Keratinocyte (primary cell): ENCODE measurements at regions not wholly inside any gene's neighbourhood (a gene's known extent, or its start where the extent isn't known, plus 50 kb on each side); places are given as distances from the start of the nearest gene placed in this dataset.

Source experiments
- EZH2 ChIP-seq: IDR thresholded peaks from one replicate; pipeline ENCODE4 v1.6.1; 2012; ENCODE audit warnings: inconsistent platforms, mild to moderate bottlenecking, low read length, moderate library complexity
- TF ChIP-seq, protein P1 (sequence below), 3 experiments: IDR thresholded peaks in 1 of 3; conservative IDR thresholded peaks in 1 of 3; optimal IDR thresholded peaks in 1 of 3; 2 replicates in 2 of 3; 3 replicates in 1 of 3; pipeline versions ENCODE3 to v1.5.1; 2011; ENCODE audit warnings: low read length in 3 of 3, mild to moderate bottlenecking in 3 of 3, moderate library complexity in 2 of 3, control low read depth in 1 of 3, inconsistent platforms in 1 of 3; ENCODE audit not compliant: insufficient read depth in 2 of 3; ENCODE audit errors: extremely low read depth in 1 of 3

DNA sequence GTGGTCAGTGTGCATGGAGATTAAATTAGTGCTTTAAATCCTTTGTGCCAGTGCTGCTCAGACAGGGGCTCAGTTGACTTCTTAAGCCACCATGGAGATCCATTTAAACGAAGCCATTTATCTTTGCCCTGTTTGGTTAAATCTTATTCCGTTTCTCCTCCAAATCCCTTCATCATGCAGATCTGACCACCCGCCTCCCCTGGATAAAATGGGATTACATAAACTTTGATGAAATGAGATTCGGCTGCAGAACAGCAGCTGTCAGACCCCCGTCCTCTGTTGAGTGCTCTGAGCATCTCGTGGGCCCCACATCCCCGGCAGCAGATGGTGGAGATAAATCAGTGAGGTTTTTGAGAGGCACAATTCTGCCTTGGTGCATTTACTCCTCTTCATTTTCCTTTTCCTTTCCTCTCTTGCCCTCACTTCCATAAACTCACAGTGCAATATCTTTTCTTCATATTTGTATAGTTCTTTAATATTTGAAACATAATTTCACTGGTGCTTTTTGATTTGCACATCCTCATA lies 84.4 kb upstream of the TWIST2 start:
- TF ChIP-seq, protein P1, sequence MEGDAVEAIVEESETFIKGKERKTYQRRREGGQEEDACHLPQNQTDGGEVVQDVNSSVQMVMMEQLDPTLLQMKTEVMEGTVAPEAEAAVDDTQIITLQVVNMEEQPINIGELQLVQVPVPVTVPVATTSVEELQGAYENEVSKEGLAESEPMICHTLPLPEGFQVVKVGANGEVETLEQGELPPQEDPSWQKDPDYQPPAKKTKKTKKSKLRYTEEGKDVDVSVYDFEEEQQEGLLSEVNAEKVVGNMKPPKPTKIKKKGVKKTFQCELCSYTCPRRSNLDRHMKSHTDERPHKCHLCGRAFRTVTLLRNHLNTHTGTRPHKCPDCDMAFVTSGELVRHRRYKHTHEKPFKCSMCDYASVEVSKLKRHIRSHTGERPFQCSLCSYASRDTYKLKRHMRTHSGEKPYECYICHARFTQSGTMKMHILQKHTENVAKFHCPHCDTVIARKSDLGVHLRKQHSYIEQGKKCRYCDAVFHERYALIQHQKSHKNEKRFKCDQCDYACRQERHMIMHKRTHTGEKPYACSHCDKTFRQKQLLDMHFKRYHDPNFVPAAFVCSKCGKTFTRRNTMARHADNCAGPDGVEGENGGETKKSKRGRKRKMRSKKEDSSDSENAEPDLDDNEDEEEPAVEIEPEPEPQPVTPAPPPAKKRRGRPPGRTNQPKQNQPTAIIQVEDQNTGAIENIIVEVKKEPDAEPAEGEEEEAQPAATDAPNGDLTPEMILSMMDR (optimal IDR thresholded peaks at IDR 0.05 in 1 of 3, IDR thresholded peaks at IDR 0.05 in 1 of 3, conservative IDR thresholded peaks at IDR 0.05 in 1 of 3; ENCODE audit: extremely low read depth in 1 of 3, insufficient read depth in 2 of 3, low read length in 3 of 3), result no peak
- TF ChIP-seq EZH2, result no peak
